ENCODE measurements at regions not wholly inside any gene's neighbourhood (a gene's known extent, or its start where the extent isn't known, plus 50 kb on each side); places are given as distances from the start of the nearest gene placed in this dataset.
"Not testable (repeated sequence)": the region's sequence is repeated elsewhere in the genome, so short reads cannot be mapped to it uniquely, and the experiment has no call there.

DNA sequence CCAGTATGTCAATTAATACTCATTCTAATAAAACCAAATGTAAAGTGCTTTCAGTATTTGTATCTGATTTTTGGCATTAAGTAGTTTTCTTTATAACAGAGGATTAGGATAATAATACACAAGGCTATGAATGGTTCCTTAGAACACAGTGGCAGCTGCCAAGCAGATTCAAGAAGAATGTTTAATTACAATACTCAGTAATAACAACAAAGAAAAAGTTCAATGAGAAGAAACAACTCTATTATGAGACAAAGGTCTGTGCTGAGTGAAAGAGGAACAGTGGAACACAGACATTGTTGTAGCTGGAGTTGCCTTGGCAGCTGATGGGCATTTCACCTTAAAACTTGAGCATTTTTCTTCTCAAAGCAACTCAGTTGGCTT lies 502.6 kb upstream of the NR3C2 start:
- DNase-seq = no peak

DNA sequence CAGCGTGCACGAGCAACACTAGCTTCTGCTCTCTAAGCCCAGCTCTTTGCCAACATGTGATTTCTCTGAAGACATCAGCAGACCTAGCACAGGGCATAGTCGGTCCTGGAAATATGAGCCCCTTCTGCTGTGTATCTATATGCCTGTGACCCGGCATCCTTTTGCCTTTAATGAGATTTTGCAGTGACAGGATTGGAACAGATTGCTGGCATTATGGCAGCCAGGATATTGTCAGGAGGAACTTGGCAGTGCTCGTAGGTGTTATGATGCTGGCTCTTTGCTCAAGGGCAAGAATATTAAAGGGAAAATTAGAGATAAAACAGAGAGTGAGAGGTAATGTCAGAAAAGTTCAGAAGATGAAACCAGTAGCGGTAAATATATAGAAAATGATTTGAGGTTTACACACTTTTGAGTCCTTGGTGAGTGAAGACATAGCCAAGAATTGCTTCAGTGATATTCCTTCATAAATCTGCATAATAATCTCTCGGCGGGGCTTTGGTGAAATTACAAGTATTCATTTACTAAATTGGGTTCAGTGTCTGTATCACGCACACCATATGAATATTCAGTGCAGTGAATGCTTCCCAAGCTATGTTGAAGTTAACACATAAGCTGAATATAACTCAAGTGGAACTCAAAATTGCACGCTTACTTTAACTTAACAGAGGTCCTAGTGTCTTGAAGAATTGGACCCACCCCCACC lies 502.1 kb upstream of the NR3C2 start:
- DNase-seq = no peak

DNA sequence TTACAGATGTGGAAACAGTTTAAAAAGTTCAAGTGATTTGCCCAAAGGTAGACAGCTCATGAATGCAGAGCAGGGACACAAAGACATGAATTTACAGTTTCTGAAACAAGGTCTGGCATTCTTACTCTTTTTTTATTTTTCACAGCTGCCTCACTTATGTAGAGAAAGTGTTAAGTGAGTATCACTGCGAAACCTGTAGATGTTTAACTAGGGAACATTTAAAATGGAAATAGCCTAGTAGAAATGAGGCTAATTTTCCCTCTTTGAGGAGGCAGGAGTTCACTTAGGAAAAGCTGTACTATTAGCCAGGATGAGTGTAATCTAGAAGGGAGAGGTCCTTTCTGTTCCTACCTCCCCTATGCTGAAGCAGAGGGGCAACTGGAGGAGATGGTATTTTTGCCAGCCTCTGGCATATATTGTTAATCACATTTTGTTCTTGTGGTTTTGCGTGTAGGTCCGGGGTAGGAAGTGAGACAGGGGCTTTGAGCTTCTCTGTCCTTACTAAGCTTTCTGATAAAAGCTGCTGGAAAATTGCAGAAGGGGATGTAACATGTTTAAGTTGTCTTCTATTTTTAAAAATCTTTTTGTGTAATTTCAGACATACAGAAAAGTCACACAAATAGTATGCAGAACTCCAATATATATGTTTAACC lies 492.8 kb upstream of the NR3C2 start:
- no peak for DNase-seq

DNA sequence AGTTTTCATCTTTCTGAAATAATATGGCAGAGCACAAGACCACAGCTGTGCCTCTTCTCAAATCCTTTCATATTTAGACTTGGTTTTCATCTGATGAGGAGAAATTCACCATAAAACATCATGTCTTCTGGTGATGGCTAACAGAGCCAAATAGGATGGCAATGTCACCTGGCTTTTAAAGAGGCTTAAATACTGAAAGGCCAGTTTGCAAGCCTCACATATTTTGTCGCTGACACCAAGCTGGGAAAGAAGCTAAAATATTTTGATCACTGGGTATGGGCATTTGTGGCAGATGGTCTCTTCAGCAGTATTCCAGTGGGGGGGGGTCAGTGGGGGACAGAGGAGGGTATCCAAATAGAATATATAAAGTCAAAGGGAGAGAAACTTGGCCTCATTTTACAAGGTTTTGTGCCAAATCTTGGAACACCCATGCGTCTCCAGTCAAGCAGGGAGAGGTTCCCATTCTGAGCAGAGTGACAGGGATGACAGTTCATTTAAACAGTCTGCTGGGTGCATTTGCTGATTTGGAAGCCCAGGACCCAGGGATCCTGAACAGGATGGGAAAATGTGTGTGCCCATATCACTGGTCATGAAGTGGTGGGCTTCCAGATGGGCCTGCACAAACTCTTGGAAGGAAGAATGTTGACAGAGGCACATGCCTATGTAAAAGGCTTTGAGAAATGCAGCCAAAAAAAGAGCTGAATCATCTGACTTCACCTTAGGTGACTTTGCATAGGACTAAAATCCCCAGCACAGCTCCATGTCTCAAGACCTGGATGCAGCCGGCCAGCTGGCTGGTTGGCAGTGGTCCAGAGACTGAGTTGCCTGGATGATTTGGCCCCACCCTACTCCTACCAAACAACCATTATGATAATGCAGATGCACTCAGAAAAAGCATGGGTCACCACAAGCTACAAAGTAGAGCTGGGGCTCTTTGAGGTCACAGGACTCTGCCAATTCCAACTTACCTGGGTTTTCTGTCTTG lies 484.4 kb upstream of the NR3C2 start:
- no peak for DNase-seq

DNA sequence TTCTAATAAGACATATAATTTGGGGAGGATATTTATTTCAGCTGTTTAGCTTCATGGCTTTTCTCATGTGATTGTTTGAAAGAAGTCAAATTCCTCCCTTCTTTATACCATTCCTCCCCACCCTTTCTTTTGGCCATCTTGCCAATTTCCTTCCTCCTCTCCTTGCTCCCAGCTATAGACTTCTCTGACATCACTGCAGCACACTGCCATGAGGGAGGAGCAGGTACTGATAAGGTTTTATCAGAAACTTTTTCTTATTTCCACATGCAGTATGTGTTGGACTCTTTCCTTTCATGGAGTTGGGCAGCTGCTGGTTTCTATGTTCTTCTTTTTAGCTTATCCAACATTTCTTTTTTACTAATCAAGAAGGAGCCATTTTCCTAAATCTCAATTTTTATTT lies 481.7 kb upstream of the NR3C2 start:
- DNase-seq = no peak

DNA sequence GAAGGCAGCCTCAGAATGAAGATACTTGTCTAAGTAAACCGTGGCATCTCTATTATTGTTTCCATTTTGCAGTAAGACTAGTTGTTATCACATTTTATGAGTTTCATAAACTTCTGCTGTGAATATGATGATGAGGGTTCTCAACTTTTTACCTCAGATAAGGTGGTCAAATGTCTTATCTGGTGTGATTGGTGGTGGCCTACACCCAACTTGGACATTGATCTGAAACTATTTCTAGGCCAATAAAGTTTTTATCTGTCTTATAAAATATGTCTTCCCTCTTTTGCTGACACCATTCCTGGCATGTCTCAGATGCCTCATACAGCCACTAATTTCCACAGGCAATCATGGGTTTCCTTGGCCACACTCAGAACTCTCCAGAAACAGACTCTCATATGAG lies 480.3 kb upstream of the NR3C2 start:
- DNase-seq = no peak

DNA sequence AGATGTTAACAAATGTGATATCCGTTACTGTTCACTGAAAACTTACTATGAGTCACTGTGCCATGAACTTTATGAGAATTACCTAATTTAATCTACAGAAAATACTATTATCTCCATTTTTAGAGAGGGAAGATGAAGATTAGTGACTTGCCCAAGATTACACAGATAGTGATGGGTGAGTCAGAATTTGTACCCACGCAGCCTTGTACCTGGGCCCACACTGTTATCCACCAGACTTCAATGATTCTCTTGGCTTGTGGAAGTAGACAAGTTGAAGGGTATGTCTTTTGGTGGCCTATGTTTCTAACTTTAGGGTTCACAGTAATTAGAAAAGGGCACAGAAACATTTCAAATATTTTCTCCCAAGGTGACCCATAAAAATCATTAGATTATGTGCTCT lies 472.5 kb upstream of the NR3C2 start:
- no peak for DNase-seq

DNA sequence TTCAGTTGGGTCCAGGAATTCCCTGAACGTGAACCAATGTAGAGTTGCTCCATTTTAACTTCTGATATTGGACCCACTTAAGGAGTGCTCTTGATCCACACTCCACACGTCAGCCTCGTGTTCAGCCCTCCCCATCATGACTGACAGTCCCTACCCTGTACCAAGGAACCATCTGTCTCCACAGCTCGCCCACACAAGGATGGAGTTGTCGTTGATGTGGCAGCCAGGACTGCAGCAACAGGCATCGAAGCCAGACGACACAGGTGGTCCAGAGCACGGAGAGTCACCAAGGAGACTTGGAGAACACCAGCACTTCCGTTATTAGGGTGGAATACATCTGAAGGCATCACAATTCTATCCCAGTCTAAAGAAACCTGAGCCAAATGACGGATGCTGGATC lies 472.1 kb upstream of the NR3C2 start:
- DNase-seq = no peak

DNA sequence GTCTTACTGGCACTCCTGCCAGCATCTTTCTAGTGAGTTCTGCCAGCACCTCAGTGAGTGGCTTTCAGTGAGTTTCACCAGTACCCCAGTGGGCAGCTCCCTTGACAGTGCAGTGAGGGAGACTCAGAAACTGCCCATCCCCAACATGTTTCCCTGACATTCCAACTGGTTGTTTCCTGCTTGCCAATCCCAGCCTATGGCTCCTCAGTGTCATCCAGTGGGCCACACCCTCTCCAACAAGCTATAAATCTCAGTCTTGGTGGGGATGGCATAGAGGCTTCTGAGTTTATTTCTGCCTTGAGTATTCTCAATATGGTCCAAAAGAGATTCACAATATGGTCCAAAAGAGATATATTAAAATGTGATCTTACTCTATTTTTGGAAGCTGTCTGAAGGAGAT lies 461.2 kb upstream of the NR3C2 start:
- no peak for DNase-seq

DNA sequence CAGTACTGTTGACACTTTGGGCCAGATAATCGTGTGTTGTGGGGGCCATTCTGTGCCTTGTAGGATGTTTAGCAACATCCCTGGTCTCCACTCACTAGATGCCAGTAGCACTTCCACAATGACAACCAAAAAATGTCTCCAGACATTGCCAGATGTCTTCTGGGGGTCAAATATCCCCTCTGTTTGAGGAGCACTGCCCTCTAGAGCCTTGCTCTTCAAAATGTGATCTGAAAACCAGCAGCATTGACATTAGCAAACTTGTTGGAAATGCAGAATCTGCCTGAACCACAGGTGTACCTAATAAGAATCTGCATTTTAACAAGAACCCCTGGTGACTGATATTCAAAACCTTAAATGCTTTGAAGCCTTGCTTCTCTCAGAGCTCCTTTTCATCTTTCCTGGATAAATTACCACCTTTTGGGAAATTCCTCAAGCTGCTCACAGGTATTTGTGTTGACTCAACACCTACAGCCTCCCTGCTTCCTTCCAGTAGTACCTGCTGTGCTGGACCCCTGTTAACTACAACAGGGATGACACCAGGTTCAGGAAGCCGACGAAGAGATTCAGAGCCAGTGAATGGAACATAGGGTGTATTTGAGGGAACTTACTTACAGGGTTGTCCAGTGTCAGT lies 459.0 kb upstream of the NR3C2 start:
- no peak for DNase-seq

DNA sequence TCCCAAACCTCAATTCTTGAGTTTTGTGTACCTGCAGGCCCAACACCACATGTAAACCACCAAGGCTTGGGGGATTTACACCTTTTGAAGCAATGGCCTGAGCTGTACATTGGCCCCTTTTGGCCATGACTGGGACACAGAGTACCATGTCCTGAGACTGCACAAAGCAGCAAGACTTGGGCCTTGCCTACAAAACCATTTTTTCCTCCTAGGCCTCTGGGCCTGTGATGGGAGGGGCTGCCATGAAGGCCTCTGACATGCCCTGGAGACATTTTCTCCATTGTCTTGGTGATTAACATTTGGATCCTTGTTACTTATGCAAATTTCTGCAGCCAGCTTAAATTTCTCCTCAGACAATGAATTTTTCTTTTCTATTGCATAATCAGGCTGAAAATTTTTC lies 455.9 kb upstream of the NR3C2 start:
- not testable (repeated sequence) for DNase-seq

DNA sequence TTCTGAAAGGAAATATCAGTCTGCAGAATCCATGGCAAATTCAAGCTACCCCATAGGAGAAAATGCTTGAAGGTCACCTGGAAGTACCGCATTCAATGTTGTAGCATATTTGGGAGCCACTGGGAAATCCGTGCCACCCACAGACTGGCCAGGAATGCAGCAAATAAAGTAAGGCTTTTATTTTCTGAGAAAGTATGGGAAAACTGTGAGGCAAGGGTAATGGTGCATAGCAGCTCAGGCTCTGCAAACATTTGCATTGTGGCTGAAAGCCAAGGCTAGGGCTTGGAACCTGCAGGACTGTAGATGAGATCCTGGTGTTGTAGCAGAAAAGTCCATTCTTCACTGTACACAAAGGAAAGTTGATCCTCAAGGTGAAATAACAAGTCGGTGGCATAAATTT lies 450.9 kb upstream of the NR3C2 start:
- no peak for DNase-seq

DNA sequence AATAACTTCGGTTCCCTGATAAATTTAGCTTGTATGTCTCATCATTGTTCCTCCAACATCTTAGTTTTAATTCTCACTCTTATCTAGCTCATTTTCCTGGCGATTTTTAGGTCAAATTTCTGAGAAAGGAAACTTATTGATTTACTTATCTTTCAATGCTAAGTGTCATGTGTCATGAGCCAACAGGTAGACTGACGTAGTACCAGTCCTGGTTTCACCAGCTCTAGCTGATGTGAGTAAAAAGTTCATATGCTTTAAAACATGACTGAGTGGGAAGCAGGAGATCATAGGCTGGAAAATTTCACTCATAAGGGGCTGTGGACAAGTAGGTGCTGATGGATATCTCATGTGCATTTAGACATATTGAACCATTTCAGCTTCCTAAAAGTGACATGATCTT lies 441.7 kb upstream of the NR3C2 start:
- no peak for DNase-seq

DNA sequence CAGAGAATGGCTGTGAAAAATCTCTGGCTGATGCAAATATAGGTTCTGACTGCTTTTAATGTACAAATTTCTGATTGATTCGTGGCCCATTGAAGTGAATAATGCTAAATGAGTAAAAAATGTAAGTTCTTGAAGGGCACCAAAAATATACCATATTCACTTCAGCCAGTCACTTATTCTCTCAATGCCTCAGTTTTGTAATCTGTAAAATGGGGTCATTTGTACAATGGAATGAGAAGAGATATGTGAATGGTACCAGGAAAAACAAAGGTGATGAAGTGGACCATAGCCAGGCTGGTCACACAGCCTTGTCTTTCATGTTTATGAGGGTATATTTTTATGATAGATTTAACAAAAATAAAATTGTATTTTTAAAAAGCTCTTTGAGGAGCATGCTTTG lies 441.2 kb upstream of the NR3C2 start:
- DNase-seq = no peak

DNA sequence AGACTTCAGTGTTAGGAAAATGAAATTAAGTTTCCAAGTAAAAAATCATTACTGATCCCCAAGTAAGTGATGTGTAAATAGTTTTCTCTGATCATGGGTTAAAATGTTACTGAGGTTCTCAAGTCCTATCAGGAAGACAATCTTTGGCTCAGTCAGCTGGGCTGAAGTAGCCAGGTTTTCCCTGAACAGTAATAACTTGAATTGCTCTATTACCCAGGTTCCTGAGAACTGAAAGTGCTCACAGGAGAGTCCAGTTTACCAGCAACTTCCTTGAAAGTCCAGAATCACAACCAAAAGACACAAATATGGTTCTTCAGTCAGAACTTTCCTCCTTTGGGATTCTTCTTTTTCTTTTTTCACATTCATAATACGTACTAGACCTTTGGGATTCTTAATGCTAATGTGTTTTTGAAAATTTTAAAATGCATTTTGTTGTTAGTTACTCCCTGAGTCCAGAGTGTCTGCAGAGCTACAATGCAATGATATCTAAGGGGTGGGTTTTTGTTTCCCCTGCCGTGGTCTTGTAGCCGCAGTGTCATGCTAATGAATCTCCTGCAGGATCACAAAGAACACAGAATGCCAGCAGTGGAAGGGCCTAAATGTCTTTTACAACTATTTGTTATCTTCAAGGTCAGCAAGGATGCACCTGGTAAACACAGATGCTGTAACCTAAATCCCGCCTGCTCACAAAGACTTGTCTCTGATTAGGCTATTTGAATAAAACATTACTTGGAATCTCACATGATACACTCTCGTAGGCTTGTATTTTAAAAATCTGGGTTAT lies 439.8 kb upstream of the NR3C2 start:
- no peak for DNase-seq

DNA sequence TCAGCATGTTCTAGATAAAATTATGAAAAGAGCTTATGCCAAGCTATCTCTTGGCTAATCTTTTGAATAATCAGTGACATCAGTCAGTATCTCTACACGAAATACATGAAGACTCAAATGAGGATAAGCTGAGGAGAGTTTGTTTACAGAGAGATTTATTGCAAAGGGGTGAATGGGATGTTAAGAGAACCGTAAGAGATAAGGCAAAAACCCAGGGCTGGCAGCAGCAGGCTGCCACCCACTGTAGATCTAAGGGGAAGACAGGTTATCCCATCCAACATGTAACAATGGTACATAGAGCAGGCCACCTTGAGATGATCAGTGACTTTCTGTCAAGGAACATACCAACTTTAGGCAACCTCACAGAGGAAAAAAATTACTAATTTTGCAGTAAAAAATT lies 432.1 kb upstream of the NR3C2 start:
- DNase-seq = no peak

DNA sequence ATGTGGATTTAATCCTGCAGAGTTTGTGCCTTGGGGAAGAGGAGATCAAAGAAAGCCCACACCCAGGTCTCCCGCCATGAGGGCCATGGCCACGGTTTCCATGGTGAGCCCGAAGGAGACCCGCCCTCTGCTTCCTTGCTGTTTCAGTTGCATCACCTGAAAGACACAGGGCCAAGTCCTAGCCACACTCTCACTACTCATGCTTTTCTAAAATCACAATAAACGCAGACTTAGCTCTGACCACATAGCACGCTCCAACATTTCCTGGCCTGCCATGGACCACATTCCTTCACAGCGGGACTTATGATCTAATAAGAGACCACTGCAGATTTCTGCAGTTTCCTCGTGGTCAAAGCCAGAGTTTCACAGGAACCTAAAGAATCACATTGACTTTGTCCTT lies 426.0 kb upstream of the NR3C2 start:
- no peak for DNase-seq

DNA sequence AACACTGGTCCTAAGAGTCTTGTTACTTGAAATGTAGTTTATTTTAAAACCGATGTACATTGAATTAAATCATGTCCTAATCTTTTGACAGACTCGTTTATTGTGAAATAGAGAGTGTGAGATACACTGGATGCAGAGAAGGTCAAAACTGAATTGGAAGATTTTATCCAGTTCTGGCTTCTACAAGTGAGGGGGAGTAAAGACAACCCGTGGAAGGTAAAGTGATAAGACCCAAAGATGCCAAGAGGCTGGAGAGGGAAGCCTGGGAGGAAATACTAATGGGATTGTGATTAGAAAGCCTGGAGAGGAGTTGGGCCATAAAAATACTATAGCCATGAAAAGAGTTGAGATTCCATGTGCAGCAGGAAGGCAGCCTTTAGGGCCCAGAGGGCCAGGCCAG lies 424.5 kb upstream of the NR3C2 start:
- no peak for DNase-seq

DNA sequence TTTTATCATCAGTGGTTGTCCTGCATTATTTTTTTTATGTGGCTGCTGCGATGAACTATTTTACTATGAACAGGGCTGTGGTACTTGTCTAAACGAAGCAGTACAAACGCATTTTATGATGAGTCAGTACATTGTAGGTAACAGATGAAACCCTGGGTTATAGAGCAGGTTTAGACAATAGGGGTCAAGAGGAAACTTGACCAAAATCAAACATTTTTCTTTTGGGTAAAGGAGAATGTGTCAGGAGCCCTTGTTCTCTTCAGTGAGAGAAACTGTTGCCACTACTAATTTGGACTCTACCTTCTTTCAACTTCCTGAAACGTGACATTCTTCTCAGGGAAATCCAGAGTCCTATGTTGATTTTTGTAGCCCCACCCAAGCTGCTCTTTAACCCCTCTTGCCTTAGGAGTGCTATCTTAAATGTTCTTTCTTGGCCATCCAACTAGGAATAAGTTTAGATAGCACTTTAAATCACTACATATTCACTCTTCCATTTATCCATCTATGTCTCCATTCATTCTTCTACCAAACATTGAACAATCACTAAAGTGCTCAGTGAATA lies 415.8 kb upstream of the NR3C2 start:
- DNase-seq = no peak

DNA sequence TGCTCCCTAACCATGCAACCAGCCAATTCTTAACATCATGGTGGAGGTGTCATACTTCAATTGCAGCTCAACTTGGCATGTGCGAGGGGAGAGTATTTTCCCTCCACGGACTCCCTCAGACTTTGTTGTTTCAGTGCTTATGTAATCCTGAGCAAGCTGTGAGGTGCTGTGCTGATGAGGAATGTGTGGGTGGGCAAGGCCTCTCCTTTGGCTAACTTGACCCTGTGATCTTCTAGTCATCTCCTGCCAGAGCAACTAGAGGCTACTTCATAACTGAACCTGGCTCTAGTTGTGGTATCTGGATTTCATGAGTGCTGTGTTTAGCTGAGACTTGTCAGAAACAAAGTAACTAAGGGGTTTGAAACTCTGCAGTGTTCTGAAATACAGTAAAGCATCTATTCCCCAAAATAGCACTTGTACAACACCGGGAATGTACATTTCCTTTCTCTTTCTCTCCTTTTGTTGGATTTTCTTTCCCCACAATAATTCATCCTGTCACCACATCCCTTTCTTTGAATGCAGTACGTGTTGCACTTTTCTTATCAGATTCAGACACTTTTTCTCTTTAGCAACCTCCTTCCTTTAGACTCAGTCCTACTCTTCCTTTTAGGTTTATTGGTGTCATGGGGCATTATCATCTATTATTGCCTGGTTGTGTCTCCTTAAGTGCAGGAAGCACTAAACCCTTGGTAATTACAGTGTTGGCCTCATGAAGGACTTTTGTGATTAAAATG lies 415.2 kb upstream of the NR3C2 start:
- DNase-seq = no peak

DNA sequence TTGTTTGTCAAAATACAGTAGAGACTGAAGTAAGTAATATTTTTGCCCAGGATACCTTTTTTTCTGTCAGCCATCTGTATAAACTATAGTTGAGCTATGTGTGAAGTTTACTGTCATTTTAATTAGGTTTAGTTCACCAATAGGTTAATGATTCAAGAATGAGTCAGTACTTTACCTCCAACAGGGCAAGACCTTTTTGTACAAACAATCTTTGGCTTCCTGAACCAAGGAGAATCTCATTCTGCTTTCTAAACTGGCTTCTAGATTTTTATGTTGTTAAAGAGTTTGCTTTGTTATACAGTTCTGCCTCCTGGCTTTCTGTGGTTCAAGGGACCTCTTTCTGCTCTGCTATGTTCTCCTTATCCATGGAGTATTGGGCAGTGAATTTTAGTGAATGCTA lies 412.0 kb upstream of the NR3C2 start:
- DNase-seq = no peak
